IMR-90 (cell line): ENCODE measurements at regions not wholly inside any gene's neighbourhood (a gene's known extent, or its start where the extent isn't known, plus 50 kb on each side); places are given as distances from the start of the nearest gene placed in this dataset.
"Not testable (repeated sequence)": the region's sequence is repeated elsewhere in the genome, so short reads cannot be mapped to it uniquely, and the experiment has no call there.

Source experiments
- CHD1 ChIP-seq: IDR thresholded peaks from 2 replicates; pipeline ENCODE4 v1.6.1; 2012; ENCODE audit warnings: low read depth, low read length, improper control_type of control experiment
- CTCF ChIP-seq: conservative IDR thresholded peaks from 2 replicates; pipeline ENCODE4 v1.5.1; 2012; ENCODE audit warnings: mild to moderate bottlenecking, low read depth, low read length, improper control_type of control experiment
- ELK1 ChIP-seq: fragments of 150-350 bp; IDR thresholded peaks from 2 replicates; pipeline ENCODE4 v1.6.1; 2016; ENCODE audit warnings: low read depth, mild to moderate bottlenecking, low read length, moderate library complexity, borderline replicate concordance
- FOS ChIP-seq: fragments of 150-350 bp; IDR thresholded peaks from 2 replicates; pipeline ENCODE4 v1.6.1; 2016; ENCODE audit warnings: low read depth, low read length
- MAZ ChIP-seq: IDR thresholded peaks from 2 replicates; pipeline ENCODE4 v1.6.1; 2012; ENCODE audit warnings: low read depth, mild to moderate bottlenecking, low read length, improper control_type of control experiment, moderate library complexity, borderline replicate concordance
- POLR2A ChIP-seq: IDR thresholded peaks from 2 replicates; pipeline ENCODE4 v1.6.1; 2012; ENCODE audit warnings: mild to moderate bottlenecking, low read depth, low read length
- RAD21 ChIP-seq: IDR thresholded peaks from 2 replicates; pipeline ENCODE4 v1.6.1; 2012; ENCODE audit warnings: low read length, improper control_type of control experiment
- RCOR1 ChIP-seq: IDR thresholded peaks from 2 replicates; pipeline ENCODE4 v1.6.1; 2012; ENCODE audit warnings: mild to moderate bottlenecking, low read length, improper control_type of control experiment; ENCODE audit not compliant: insufficient replicate concordance
- RFX5 ChIP-seq: IDR thresholded peaks from 2 replicates; pipeline ENCODE4 v1.8.0; 2012; ENCODE audit warnings: low read depth, mild to moderate bottlenecking, low read length, moderate library complexity
- SMC3 ChIP-seq: fragments of 150-350 bp; IDR thresholded peaks from 2 replicates; pipeline ENCODE4 v1.6.1; 2016; ENCODE audit warnings: low read depth, mild to moderate bottlenecking, antibody characterized with exemption, low read length, moderate library complexity

- not testable (repeated sequence) for TF ChIP-seq CTCF, FOS, SMC3, RFX5, MAZ, CHD1, RAD21, POLR2A, RCOR1, ELK1
Observed at GRCh38 chr9:39483880-39484279, 128.4 kb downstream of the SPATA31A1 start.
